HepG2 (cell line): ENCODE measurements at regions not wholly inside any gene's neighbourhood (a gene's known extent, or its start where the extent isn't known, plus 50 kb on each side); places are given as distances from the start of the nearest gene placed in this dataset.

Source experiments
- ATAC-seq: fragments of 200-7000 bp; cut with Tn5 transposase; 3 replicates; pipeline ENCODE4 v1.9.1; 2020; ENCODE audit warnings: mild to moderate bottlenecking, moderate library complexity
- BruUV-seq: library from RNA; stranded (reverse); fragments of 400-500 nt; replicated peaks from 2 replicates; lab custom pipeline; 2021; lab: Mats Ljungman, UMichigan
- CTCF ChIA-PET: fragments of 300-600 bp; formaldehyde crosslinking; extraction: SDS; loops from one replicate; lab custom pipeline; 2021; ENCODE audit warnings: low total read pairs, inconsistent platforms, low intra/inter-chr PET ratio; lab: Yijun Ruan, JAX
- POLR2A ChIA-PET: fragments of 350-600 bp; sonication (Branson Sonifier 250); formaldehyde crosslinking; loops from one replicate; lab custom pipeline; 2020; ENCODE audit warnings: antibody characterized with exemption, inconsistent platforms; lab: Yijun Ruan, JAX
- DNase-seq: peaks from one replicate; pipeline ENCODE4 v3.0.0-alpha.2; 2015; ENCODE audit warnings: low spot score
- FAIRE-seq: peaks from 3 replicates; lab custom pipeline; 2011; peaks lifted over from hg19 to GRCh38; lab: Jason Lieb, UNC
- H2AFZ ChIP-seq: one replicate; pipeline ENCODE4 v1.6.1; 2011; ENCODE audit warnings: low read length, inconsistent platforms
- H3K27ac ChIP-seq: fragments of 300-600 bp; 3 replicates; pipeline ENCODE4 v1.8.0; 2011; ENCODE audit warnings: mixed run types, mild to moderate bottlenecking, mixed read lengths, low read length, inconsistent platforms; ENCODE audit not compliant: insufficient read depth; ENCODE audit errors: extremely low read length
- H3K27me3 ChIP-seq, 2 experiments: fragments of 200-600 bp in 1 of 2; 2 replicates in 1 of 2; 3 replicates in 1 of 2; pipeline versions ENCODE4 v1.6.0 to v1.8.0; 2011; ENCODE audit warnings: low read length in 2 of 2, mild to moderate bottlenecking in 2 of 2, moderate library complexity in 2 of 2, inconsistent platforms in 1 of 2; ENCODE audit not compliant: insufficient read depth in 2 of 2, control insufficient read depth in 1 of 2
- H3K36me3 ChIP-seq, 2 experiments: fragments of 200-600 bp in 1 of 2; replicated peaks in 1 of 2; 2 replicates in 1 of 2; 3 replicates in 1 of 2; pipeline versions ENCODE4 v1.5.1 to v1.8.0; 2011; ENCODE audit warnings: low read length in 2 of 2, inconsistent platforms in 1 of 2; ENCODE audit not compliant: insufficient read depth in 2 of 2, control insufficient read depth in 1 of 2
- H3K4me1 ChIP-seq: 2 replicates; pipeline ENCODE4 v1.5.1; 2012; ENCODE audit warnings: low read length, inconsistent platforms; ENCODE audit not compliant: insufficient read depth
- H3K4me2 ChIP-seq: 2 replicates; pipeline ENCODE4 v1.6.0; 2011; ENCODE audit warnings: low read depth, low read length, inconsistent platforms
- H3K4me3 ChIP-seq, 3 experiments: fragments of 200-600 bp in 1 of 3; sonication (generic), shearing (Covaris generic) in 1 of 3; replicated peaks in 1 of 3; 2 replicates each; pipeline ENCODE4 v1.5.1; 2011 to 2016; ENCODE audit warnings: low read length in 3 of 3, inconsistent platforms in 2 of 3, low read depth in 2 of 3, mild to moderate bottlenecking in 2 of 3, control low read depth in 1 of 3, mixed read lengths in 1 of 3; ENCODE audit not compliant: insufficient read depth in 1 of 3
- H3K79me2 ChIP-seq: one replicate; pipeline ENCODE4 v1.6.1; 2011; ENCODE audit warnings: low read length, inconsistent platforms; ENCODE audit not compliant: insufficient read depth
- H3K9ac ChIP-seq: 2 replicates; pipeline ENCODE4 v1.6.0; 2011; ENCODE audit warnings: mild to moderate bottlenecking, low read depth, low read length, inconsistent platforms; ENCODE audit not compliant: insufficient read depth
- H3K9me3 ChIP-seq: 2 replicates; pipeline ENCODE4 v1.5.1; 2012; ENCODE audit warnings: mild to moderate bottlenecking, low read length
- H4K20me1 ChIP-seq: 2 replicates; pipeline ENCODE4 v1.6.0; 2011; ENCODE audit warnings: inconsistent platforms, mild to moderate bottlenecking, low read length, moderate library complexity; ENCODE audit not compliant: insufficient read depth
- HMGA1 ChIP-seq: sonication (generic); formaldehyde crosslinking; conservative IDR thresholded peaks from 2 replicates; pipeline ENCODE4 v1.4.0; 2020; ENCODE audit warnings: missing genetic modification reagents
- HNF4A ChIP-seq: sonication (generic); formaldehyde crosslinking; IDR thresholded peaks from 2 replicates; pipeline ENCODE4 v1.4.0; 2020; ENCODE audit warnings: missing genetic modification reagents
- RBM39 ChIP-seq: fragments of 200-400 bp; formaldehyde crosslinking; IDR thresholded peaks from one replicate; pipeline ENCODE4 v1.6.1; 2018; ENCODE audit warnings: antibody characterized with exemption, mild to moderate bottlenecking, low read depth, low read length; ENCODE audit not compliant: poor library complexity, severe bottlenecking
- REL ChIP-seq: sonication (generic); formaldehyde crosslinking; conservative IDR thresholded peaks from 2 replicates; pipeline ENCODE4 v1.8.0; 2022; ENCODE audit warnings: mild to moderate bottlenecking, missing genetic modification reagents, moderate library complexity
- TRIM24 ChIP-seq: sonication (generic); formaldehyde crosslinking; IDR thresholded peaks from 2 replicates; pipeline ENCODE4 v1.8.0; 2022; ENCODE audit warnings: mild to moderate bottlenecking, missing genetic modification reagents
- ZFAT ChIP-seq: sonication (generic); formaldehyde crosslinking; conservative IDR thresholded peaks from 2 replicates; pipeline ENCODE4 v1.8.1; 2023; ENCODE audit warnings: missing genetic modification reagents, inconsistent platforms
- ZNF232 ChIP-seq: sonication (generic); formaldehyde crosslinking; IDR thresholded peaks from 2 replicates; pipeline ENCODE4 v1.4.0; 2020; ENCODE audit warnings: missing genetic modification reagents, borderline replicate concordance
- ZNF33B ChIP-seq: sonication (generic); formaldehyde crosslinking; IDR thresholded peaks from 2 replicates; pipeline ENCODE4 v1.5.1; 2020; ENCODE audit warnings: mild to moderate bottlenecking, missing genetic modification reagents
- ZNF343 ChIP-seq: sonication (generic); formaldehyde crosslinking; IDR thresholded peaks from 2 replicates; pipeline ENCODE4 v1.4.0; 2020; ENCODE audit warnings: mild to moderate bottlenecking, missing genetic modification reagents
- ZNF598 ChIP-seq: sonication (generic); formaldehyde crosslinking; IDR thresholded peaks from 2 replicates; pipeline ENCODE4 v1.5.1; 2020; ENCODE audit warnings: mild to moderate bottlenecking, missing genetic modification reagents, borderline replicate concordance
- ZNF7 ChIP-seq: IDR thresholded peaks from 2 replicates; pipeline ENCODE4 v1.6.1; 2016; ENCODE audit warnings: missing biosample characterization, missing genetic modification reagents
- WGBS: methylation state at CpG from one replicate; pipeline ENCODE4 v1.1.6; 2017; ENCODE audit warnings: low lambda C conversion rate; 5-methylcytosine and 5-hydroxymethylcytosine counted together
- in situ Hi-C: cut with HindIII; loops from 2 replicates; pipeline ENCODE4 v1.10.0; 2017; ENCODE audit warnings: low pct_unique_long_range_greater_than_20kb; ENCODE audit not compliant: extremely low pct_ligation_motif_present
- intact Hi-C: fragments of 100-400 bp; cut with micrococcal nuclease; formaldehyde crosslinking; loops from one replicate; pipeline ENCODE4 v1.10.0; 2022; ENCODE audit not compliant: unreplicated experiment
- TF ChIP-seq, protein P1 (sequence below): sonication (generic); formaldehyde crosslinking; IDR thresholded peaks from 2 replicates; pipeline ENCODE4 v1.9.0; 2021; ENCODE audit warnings: missing genetic modification reagents, borderline replicate concordance
- TF ChIP-seq, protein P2 (sequence below): sonication (generic); formaldehyde crosslinking; IDR thresholded peaks from 2 replicates; pipeline ENCODE4 v1.8.0; 2022; ENCODE audit warnings: mild to moderate bottlenecking, missing genetic modification reagents
- TF ChIP-seq, protein P3 (sequence below): sonication (generic); formaldehyde crosslinking; IDR thresholded peaks from 2 replicates; pipeline ENCODE4 v1.4.0; 2020; ENCODE audit warnings: missing genetic modification reagents, mild to moderate bottlenecking, borderline replicate concordance
- TF ChIP-seq, protein P4 (sequence below): sonication (generic); IDR thresholded peaks from 2 replicates; pipeline ENCODE4 v1.6.1; 2016; ENCODE audit warnings: low read depth, borderline replicate concordance

DNA sequence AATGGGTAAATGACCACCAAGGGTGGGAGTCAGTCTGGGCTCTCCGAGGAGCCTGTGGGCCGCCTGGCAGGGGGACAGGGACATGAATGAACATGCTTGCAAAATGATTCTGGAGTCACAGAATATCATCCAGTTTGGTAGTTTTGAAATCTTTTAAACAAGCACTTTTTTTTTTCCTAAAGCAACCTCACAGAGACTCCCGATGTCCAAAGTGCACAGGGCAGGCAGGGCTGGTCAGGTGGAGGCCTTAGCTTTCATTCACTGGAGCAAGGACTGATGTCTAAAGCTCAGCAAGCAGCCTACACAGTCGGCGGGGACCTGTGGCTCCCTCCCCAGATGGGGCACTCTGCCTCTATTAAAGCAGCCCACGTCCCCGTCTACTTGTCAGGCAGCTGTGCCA, 402.9 kb downstream of the PPP1R2C start:
- intact Hi-C loops: no loop called here
- peak; percentile 99 for ATAC-seq
- CTCF ChIA-PET: no interaction called here
- H3K4me3 ChIP-seq: peak overlapping the region in 1 of 3 experiments; percentile 23; a peak in 2 of 6 replicates
- no peaks in the 10 kb centered on the region for H3K79me2 ChIP-seq
- in situ Hi-C loops: no loop called here
- no peak overlapping the region for H2AFZ ChIP-seq
- TF ChIP-seq, protein P1, sequence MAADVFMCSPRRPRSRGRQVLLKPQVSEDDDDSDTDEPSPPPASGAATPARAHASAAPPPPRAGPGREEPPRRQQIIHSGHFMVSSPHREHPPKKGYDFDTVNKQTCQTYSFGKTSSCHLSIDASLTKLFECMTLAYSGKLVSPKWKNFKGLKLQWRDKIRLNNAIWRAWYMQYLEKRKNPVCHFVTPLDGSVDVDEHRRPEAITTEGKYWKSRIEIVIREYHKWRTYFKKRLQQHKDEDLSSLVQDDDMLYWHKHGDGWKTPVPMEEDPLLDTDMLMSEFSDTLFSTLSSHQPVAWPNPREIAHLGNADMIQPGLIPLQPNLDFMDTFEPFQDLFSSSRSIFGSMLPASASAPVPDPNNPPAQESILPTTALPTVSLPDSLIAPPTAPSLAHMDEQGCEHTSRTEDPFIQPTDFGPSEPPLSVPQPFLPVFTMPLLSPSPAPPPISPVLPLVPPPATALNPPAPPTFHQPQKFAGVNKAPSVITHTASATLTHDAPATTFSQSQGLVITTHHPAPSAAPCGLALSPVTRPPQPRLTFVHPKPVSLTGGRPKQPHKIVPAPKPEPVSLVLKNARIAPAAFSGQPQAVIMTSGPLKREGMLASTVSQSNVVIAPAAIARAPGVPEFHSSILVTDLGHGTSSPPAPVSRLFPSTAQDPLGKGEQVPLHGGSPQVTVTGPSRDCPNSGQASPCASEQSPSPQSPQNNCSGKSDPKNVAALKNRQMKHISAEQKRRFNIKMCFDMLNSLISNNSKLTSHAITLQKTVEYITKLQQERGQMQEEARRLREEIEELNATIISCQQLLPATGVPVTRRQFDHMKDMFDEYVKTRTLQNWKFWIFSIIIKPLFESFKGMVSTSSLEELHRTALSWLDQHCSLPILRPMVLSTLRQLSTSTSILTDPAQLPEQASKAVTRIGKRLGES: no peak
- TF ChIP-seq TRIM24 (CRISPR knock-in tag): no peak
- TF ChIP-seq HNF4A (CRISPR knock-in tag): peak; percentile 55
- TF ChIP-seq, protein P2, sequence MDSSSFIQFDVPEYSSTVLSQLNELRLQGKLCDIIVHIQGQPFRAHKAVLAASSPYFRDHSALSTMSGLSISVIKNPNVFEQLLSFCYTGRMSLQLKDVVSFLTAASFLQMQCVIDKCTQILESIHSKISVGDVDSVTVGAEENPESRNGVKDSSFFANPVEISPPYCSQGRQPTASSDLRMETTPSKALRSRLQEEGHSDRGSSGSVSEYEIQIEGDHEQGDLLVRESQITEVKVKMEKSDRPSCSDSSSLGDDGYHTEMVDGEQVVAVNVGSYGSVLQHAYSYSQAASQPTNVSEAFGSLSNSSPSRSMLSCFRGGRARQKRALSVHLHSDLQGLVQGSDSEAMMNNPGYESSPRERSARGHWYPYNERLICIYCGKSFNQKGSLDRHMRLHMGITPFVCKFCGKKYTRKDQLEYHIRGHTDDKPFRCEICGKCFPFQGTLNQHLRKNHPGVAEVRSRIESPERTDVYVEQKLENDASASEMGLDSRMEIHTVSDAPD (CRISPR knock-in tag): no peak
- TF ChIP-seq ZNF232 (CRISPR knock-in tag): no peak
- TF ChIP-seq, protein P3, sequence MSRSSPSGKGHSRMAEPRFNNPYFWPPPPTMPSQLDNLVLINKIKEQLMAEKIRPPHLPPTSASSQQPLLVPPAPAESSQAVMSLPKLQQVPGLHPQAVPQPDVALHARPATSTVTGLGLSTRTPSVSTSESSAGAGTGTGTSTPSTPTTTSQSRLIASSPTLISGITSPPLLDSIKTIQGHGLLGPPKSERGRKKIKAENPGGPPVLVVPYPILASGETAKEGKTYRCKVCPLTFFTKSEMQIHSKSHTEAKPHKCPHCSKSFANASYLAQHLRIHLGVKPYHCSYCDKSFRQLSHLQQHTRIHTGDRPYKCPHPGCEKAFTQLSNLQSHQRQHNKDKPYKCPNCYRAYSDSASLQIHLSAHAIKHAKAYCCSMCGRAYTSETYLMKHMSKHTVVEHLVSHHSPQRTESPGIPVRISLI (CRISPR knock-in tag): peak; percentile 61; the same call in 1 of the 2 replicates
- TF ChIP-seq REL: no peak
- TF ChIP-seq RBM39: no peak
- no peak for TF ChIP-seq ZNF343 (CRISPR knock-in tag)
- no peak for TF ChIP-seq ZFAT (CRISPR knock-in tag)
- TF ChIP-seq ZNF33B (CRISPR knock-in tag): no peak
- TF ChIP-seq, protein P4, sequence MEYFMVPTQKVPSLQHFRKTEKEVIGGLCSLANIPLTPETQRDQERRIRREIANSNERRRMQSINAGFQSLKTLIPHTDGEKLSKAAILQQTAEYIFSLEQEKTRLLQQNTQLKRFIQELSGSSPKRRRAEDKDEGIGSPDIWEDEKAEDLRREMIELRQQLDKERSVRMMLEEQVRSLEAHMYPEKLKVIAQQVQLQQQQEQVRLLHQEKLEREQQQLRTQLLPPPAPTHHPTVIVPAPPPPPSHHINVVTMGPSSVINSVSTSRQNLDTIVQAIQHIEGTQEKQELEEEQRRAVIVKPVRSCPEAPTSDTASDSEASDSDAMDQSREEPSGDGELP: no peak
- TF ChIP-seq ZNF7 (CRISPR knock-in tag): no peak
- TF ChIP-seq ZNF598 (CRISPR knock-in tag): no peak
- no peak for TF ChIP-seq HMGA1 (CRISPR knock-in tag)
- no peaks in the 10 kb centered on the region for H3K27me3 ChIP-seq
- H3K4me2 ChIP-seq: peak overlapping the region; percentile 42
- H3K4me1 ChIP-seq: peaks cover 15% of the 10 kb centered on the region
- H4K20me1 ChIP-seq: no peaks in the 10 kb centered on the region
- 0% methylated on average over 2 of the region's 7 CpGs for whole genome bisulfite sequencing
- no peaks in the 10 kb centered on the region for H3K36me3 ChIP-seq
- H3K9me3 ChIP-seq: no peaks in the 10 kb centered on the region
- POLR2A ChIA-PET: no interaction called here
- peak; percentile 87 for FAIRE-seq
- no peak overlapping the region for H3K27ac ChIP-seq
- peak; percentile 39 for DNase-seq
- BruUV-seq: no TSS peak
- no peak overlapping the region for H3K9ac ChIP-seq
